Esophagus muscularis mucosa (tissue), 4 donors: ENCODE measurements at regions not wholly inside any gene's neighbourhood (a gene's known extent, or its start where the extent isn't known, plus 50 kb on each side); places are given as distances from the start of the nearest gene placed in this dataset.

ENCODE experiments used
- DNase-seq: peaks from one replicate; pipeline ENCODE4 v3.0.0-alpha.2; 2017; ENCODE audit errors: extremely low spot score
- H3K27ac ChIP-seq, 4 donors: fragments of 200-600 bp; sonication (generic); replicated peaks in 1 of 4; 1 replicate in 3 of 4; 2 replicates in 1 of 4; pipeline ENCODE4 v1.5.1; 2016 to 2019; ENCODE audit warnings: mild to moderate bottlenecking in 1 of 4
- H3K27me3 ChIP-seq, 4 donors: fragments of 200-600 bp; sonication (generic); one replicate each; pipeline versions ENCODE4 v1.5.1 to v1.6.0; 2016 to 2019
- H3K36me3 ChIP-seq, 4 donors: fragments of 200-600 bp; sonication (generic); one replicate each; pipeline ENCODE4 v1.5.1; 2016 to 2019
- H3K4me1 ChIP-seq, 4 donors: fragments of 200-600 bp; sonication (generic); one replicate each; pipeline ENCODE4 v1.5.1; 2016 to 2019
- H3K4me3 ChIP-seq, 4 donors: fragments of 200-600 bp; sonication (generic); 1 replicate in 2 of 4; 2 replicates in 2 of 4; pipeline ENCODE4 v1.5.1; 2016 to 2019; ENCODE audit warnings: mild to moderate bottlenecking in 4 of 4, moderate library complexity in 1 of 4
- H3K9me3 ChIP-seq, 4 donors: fragments of 200-600 bp; sonication (generic); 1 replicate in 3 of 4; 2 replicates in 1 of 4; pipeline ENCODE4 v1.5.1; 2016 to 2019
- CTCF ChIP-seq, 3 experiments: fragments of 200-600 bp in 2 of 3; fragments of 450-650 bp in 1 of 3; sonication (generic) in 2 of 3; IDR thresholded peaks; one replicate each; pipeline ENCODE4 v1.5.1; 2017 to 2019; ENCODE audit warnings: antibody characterized with exemption in 3 of 3, mild to moderate bottlenecking in 2 of 3, moderate library complexity in 1 of 3
- EP300 ChIP-seq: sonication (generic); formaldehyde crosslinking; IDR thresholded peaks from one replicate; pipeline ENCODE4 v1.6.1; 2017; ENCODE audit warnings: antibody characterized with exemption
- POLR2A ChIP-seq: fragments of 450-650 bp; IDR thresholded peaks from one replicate; pipeline ENCODE4 v1.6.1; 2017; ENCODE audit warnings: antibody characterized with exemption, moderate library complexity, mild to moderate bottlenecking, low read depth
- POLR2AphosphoS5 ChIP-seq, 2 donors: sonication (generic); formaldehyde crosslinking; IDR thresholded peaks; one replicate each; pipeline ENCODE4 v1.6.1; 2017; ENCODE audit warnings: antibody characterized with exemption in 2 of 2
- WGBS: methylation state at CpG from one replicate; pipeline ENCODE4 v1.1.5; 2018; 5-methylcytosine and 5-hydroxymethylcytosine counted together
- intact Hi-C: fragments of 100-400 bp; cut with DNase I; formaldehyde crosslinking; loops from one replicate; pipeline ENCODE4 v1.15.1; 2023

GRCh38 chr5:168118042-168118668 lies 173.3 kb upstream of the WWC1 start:
- no peaks in the 10 kb centered on the region for H3K9me3 ChIP-seq
- peaks cover 0 to 3% (median 0%) of the 10 kb centered on the region in 4 donors for H3K4me1 ChIP-seq
- H3K27ac ChIP-seq = no peak overlapping the region
- no peaks in the 10 kb centered on the region for H3K36me3 ChIP-seq
- H3K4me3 ChIP-seq = no peak overlapping the region
- H3K27me3 ChIP-seq = no peaks in the 10 kb centered on the region
- intact Hi-C loops = loop anchor here (10.0 kb wide), 1 partner anchor 97 kb away; no protein-coding TSS in a partner anchor
- 70% methylated on average over 16 of the region's 16 CpGs for WGBS
- TF ChIP-seq CTCF (IDR thresholded peaks at IDR 0.05) = no peak
- no peak for TF ChIP-seq POLR2AphosphoS5 (IDR thresholded peaks at IDR 0.05)
- no peak for TF ChIP-seq POLR2A
- TF ChIP-seq EP300 = no peak
- DNase-seq = no peak

- Histone ChIP-seq H3K27me3 (no peaks in the 10 kb centered on the region), H3K9me3 (no peaks in the 10 kb centered on the region), H3K4me1 (peaks cover 0 to 5% (median 0%) of the 10 kb centered on the region in 4 donors), H3K27ac (no peak overlapping the region), H3K36me3 (no peaks in the 10 kb centered on the region), H3K4me3 (no peak overlapping the region)
- 75% methylated on average over 10 of the region's 10 CpGs for WGBS
- intact Hi-C loops = no loop called here
- TF ChIP-seq POLR2A (no peak), POLR2AphosphoS5 (IDR thresholded peaks at IDR 0.05) (no peak), CTCF (IDR thresholded peaks at IDR 0.05) (no peak), EP300 (no peak)
- DNase-seq = no peak
These were observed 170.9 kb upstream of the WWC1 start for GRCh38 chr5:168120401-168121137.

DNA sequence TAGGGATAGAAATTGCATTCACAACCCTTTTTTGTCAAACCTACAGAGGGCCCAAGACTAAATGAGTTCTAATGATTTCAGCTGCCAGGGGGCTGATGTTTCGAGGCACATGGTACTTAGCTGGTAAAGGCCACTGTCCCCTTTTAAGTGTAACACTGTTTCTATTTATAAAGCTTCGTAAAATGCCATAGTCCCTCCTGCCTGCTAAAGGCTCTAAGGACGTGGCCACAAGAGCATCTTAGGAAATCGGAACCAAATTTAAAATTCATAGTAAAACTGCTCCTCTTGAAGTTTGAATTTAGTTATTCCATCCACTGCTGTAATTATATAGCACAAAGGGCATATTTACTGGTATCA lies 170.3 kb upstream of the WWC1 start:
- TF ChIP-seq EP300 = no peak
- TF ChIP-seq POLR2A = no peak
- no peak for TF ChIP-seq POLR2AphosphoS5 (IDR thresholded peaks at IDR 0.05)
- no peak for TF ChIP-seq CTCF (IDR thresholded peaks at IDR 0.05)
- intact Hi-C loops = no loop called here
- peaks cover 0 to 10% (median 0%) of the 10 kb centered on the region in 4 donors for H3K4me1 ChIP-seq
- H3K27ac ChIP-seq = no peak overlapping the region
- no peaks in the 10 kb centered on the region for H3K27me3 ChIP-seq
- H3K36me3 ChIP-seq = no peaks in the 10 kb centered on the region
- no peak for DNase-seq
- H3K9me3 ChIP-seq = no peaks in the 10 kb centered on the region
- WGBS = 92% methylated on average over 4 of the region's 4 CpGs
- H3K4me3 ChIP-seq = no peak overlapping the region

DNA sequence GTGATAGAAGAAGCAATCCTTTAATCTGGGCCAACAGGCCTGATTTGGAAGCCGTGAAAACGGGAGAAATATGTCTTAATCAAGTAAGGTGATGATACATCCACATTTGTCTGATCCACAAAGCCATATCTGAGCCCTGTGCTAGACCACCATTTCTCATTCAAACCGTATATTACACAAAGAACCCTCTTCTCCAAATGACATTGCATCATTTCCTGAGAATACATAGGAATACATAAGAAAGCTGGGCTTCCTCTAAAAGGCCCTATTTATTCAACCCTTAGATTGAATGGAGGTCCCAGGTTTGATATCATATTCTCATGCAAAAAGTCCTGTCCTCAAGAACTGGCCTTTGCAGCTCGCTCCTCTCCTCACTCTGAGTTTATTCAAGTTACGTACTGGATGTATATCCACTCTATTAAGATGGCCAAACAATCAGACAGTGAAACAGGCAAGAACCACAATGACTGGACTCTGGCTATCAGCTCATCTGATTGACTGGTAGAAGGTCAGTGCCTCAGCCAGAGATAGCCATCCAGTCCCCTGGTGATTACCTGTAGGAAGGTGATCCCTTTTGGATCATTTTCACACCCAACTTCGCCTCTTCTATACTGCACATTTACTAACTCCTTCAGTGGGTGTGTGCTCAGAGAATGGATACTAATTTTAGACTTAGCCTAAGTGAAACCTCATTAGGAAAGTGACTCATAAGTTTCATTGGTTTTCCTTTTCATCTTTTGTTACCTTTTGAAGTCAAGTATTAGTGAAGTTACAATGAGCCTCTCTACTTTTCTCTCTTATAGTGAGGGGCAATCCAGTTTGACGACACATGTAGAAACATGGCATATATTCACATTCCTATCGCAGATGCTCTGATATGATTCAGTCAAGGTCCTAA lies 167.6 kb upstream of the WWC1 start:
- no peak overlapping the region for H3K27ac ChIP-seq
- no peaks in the 10 kb centered on the region for H3K36me3 ChIP-seq
- H3K9me3 ChIP-seq = no peaks in the 10 kb centered on the region
- no peaks in the 10 kb centered on the region for H3K27me3 ChIP-seq
- no peak for TF ChIP-seq CTCF (IDR thresholded peaks at IDR 0.05)
- no peak for TF ChIP-seq POLR2AphosphoS5 (IDR thresholded peaks at IDR 0.05)
- TF ChIP-seq EP300 = no peak
- TF ChIP-seq POLR2A = no peak
- 88% methylated on average over 8 of the region's 8 CpGs for WGBS
- intact Hi-C loops = no loop called here
- no peak overlapping the region for H3K4me3 ChIP-seq
- H3K4me1 ChIP-seq = peaks cover 0 to 10% (median 7%) of the 10 kb centered on the region in 4 donors
- DNase-seq = no peak
